NCI-H1048 (cell line): ENCODE measurements at regions not wholly inside any gene's neighbourhood (a gene's known extent, or its start where the extent isn't known, plus 50 kb on each side); places are given as distances from the start of the nearest gene placed in this dataset.
A peak's percentile ranks its signal among the peaks of the same experiment; 100 is the strongest.
"Not testable (repeated sequence)": the region's sequence is repeated elsewhere in the genome, so short reads cannot be mapped to it uniquely, and the experiment has no call there.

Source experiments
- DNase-seq: peaks from one replicate; lab custom pipeline; 2025; lab: John Stamatoyannopoulos, UW

DNA sequence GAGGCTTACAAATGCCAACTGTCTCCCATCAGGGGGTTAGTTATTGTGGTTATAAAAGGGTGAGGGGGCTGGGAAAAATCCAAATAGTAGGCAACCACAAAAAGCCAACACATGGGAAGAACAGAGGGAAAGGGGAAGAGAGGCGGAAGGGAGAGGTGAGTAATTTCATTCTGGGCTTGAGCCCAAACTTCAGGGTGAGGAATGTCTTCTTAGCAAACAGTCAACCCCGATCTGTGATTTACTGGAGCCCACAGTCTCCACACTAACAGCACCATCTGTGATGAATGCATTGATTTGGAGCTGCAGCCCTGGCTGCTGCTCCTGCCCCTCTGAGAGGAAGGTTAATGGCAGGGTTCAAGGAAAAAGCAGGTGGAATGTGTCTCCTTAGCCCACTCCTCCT is 162.2 kb upstream of the GPR101 start:
- no peak for DNase-seq

DNA sequence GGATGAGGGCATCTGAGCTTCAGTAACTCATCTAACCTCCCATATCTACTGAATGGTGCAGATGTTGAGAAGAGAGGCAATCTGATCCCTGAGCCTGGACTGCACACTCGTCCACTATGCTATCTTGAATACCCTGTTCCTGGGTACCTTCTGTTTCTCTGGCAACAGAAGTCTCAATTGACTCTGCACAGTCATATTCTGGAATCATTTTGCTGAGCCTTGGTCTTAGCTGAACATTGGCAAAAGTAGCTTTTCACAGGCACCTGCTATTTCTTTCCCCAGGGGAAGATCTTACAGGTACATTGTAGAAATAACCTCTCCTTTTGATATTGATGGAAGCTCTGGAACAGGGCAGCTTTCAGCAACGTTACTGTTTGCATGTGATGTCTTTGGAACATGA is 161.5 kb upstream of the GPR101 start:
- DNase-seq: no peak

DNA sequence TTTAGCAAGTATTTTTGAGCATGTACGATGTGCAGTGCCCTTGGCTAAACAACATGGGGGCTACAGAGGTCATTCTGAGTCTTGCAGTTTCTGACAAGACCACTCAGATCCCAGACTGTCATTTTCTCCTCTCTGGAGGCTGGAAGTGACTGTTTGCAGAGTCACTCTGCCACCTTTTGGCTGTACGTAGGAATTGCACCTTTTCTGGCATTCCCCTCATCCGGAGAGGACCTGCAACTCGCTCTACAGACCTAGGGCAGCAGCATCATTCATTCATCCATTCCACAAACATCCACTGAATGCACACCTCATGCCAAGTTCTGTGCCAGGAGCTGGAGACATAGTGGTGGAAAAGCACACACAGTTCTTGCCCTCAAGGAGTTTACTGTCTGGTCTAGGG is 160.4 kb upstream of the GPR101 start:
- peak; percentile 1 for DNase-seq

DNA sequence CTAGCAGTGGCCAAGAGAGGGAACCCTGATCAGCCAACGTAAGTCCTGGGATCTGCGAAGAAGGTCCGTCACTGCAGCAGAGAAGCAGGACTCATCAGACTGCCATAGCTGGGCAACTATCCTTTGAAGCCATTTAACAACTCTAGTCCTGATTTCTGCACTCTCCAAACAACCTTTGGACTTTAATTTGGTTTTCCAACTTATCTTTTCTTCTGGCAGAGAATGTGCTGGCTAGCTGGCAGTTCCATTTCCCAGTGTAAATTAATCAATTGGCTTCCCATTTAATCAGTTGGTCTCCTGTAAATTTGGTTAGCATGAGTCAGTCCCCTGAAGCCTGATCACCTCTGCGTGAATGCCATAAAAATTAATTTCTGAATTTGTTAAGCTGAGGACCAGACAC is 153.7 kb upstream of the GPR101 start:
- DNase-seq: no peak

DNA sequence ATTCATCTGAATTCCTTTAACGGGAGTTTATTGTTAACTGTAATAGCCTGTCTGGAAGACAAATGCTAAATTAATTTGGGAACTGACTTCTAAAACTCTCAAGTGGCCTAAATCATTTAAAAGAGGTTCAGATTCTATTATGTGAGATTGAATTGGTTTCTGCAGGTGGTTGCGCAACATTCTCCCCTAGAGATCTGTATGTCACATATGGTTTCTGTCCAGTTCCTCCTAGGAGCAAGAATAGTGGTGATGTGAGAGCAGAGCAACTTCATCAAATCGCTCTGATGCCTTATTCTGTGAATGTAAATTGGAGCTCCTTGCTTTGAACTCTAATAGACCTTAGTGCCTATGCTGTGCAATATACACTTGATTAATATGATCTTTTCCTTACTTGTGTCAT is 144.6 kb upstream of the GPR101 start:
- no peak for DNase-seq

DNA sequence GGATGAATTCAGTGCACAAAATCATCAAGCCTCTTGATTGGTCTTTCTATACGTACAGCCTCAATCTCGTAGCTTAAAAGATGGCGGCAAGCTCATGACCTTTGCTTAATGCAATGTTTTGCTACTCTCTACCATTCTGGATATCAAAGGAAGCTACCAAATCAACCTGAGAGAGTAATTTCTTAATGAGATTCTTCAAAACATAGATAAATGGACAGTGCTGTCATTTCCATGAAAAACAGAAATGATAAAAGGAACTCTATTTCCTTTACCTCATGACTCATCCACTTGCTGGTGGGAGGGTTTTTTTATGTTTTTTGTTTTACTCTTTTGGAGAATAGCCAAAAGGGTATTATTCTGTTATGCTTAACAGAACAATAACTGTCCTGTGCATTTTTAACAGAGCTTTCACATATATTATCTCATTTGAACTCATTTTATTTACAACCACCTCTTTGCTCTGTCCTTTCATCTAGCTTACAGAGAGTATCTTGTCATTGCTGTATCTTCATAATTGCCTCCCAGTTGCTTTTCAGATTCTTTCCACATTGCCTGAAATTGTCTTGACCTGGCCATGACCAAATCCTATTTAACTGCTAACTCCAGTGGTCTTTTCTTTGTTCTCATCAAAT is 138.6 kb upstream of the GPR101 start:
- DNase-seq: no peak

DNA sequence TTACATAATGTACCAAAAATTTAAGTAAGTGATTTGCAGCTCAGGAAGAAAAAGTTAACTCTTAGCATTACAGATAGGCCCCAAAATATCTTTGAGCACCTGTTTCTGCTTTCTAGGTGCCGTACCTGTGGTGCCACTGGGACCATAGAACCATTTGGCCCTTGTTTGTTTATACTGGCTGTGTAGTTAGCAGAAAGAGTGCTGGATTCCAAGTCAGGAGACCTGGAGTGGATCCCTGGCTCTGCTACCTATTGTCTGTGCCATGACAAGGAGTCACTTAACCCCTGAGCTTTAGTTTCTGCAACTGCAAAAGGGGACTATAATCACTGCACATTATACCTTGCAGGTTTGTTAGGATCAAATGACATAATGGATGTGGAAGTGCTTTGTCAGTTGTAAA is 137.8 kb upstream of the GPR101 start:
- DNase-seq: no peak

DNA sequence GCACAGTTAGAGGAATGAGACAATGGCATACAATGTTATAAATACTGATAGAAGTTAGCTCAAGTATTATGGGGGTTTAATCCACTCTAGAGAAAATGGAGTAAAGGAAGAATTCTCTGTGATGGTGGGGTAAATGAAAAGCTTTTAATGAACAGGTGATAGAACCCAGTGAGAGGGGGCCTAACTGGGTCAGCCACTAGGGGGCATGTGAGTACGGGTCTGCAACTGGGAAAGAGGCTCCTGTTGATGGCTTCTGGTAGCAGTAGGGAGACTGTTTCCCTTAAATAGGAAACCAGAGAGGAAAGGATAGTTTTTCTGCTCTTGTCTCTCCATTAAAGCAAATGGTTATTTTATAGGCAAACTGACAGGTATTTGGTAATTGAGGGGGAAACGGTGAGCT is 132.8 kb upstream of the GPR101 start:
- DNase-seq: no peak

DNA sequence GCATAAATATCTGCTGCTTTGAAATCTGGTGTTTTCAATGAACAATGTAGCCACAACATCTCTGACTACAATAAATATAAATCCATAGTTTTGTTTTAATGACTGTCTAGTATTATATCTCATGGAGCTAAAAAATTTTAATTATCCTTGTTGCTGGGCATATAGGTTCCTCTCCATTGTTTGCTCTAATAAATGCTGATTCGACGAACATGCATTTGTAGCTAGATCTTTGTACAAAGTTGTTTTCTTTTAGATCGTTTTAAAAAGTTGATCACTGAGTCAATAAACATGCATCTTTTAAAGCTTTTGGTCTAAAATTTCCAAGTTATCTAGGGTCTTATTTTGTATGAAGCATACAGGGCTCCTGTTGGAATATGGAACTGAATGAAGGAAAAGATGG is 130.5 kb upstream of the GPR101 start:
- DNase-seq: no peak

DNA sequence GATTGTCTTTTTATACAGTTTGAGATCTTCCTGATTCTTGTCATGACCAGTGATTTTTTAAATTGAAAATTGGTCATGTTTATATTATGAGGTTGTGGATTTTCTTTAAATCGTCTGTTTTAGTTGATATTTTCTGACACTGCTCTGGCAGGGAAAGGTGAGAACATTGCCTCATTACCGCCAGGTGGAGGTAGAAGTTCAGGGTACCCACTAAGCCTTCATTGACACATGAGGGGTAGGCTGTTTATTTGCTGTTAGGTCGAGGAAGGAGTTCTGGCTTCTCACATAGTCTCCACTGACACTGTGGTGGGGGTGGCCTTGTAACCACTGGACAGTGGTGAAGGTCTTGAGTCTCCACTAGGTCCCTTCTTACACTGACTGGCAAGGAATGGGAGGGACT is 117.6 kb upstream of the GPR101 start:
- DNase-seq: no peak

DNA sequence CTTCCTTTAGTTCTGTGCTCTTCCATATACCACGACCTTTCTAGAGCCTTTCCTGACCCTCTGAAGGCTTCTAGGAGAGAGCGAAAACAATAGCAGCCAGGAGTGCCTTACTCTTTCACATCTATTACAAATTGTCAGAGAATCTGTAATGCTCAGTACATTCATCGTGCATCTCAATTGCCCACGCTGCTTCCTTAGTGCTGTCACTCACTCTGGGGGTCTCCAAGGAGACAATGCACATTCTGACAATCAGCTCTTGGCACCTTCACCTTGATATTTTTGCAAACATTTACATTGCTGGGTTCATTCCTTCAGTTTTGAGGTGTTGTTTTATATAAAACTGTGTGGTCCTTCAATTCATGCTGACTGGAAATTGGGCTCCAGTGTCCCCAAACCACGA is 110.1 kb upstream of the GPR101 start:
- no peak for DNase-seq

DNA sequence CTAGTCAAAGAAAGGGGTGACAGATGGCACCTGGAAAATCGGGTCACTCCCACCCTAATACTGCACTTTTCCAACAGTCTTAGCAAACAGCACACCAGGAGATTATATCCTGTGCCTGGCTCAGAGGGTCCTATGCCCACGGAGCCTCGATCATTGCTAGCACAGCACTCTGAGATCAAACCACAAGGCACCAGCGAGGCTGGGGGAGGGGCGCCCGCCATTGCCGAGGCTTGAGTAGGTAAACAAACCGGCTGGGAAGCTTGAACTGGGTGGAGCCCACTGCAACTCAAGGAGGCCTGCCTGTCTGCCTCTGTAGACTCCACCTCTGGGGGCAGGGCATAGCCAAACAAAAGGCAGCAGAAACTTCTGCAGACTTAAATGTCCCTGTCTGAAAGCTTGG is 88.9 kb upstream of the GPR101 start:
- DNase-seq: not testable (repeated sequence)

DNA sequence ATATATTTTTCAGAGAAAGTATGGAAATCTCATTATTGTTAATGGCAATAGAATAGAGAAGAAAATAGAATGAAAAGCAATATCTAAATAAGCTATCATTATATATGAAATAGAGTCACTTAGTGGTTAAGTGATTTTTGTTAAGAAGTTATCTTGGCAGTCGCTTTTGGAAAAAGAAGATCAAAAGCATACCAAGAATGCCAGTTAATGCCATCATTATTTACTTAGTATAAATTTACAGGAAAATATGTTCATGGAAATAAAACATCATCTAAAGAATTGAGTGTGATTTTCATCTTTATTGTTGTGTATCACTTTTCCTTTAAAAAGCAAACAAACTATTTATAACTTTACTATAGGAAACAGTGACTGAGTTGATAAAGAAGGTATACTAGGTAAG is 85.3 kb upstream of the GPR101 start:
- DNase-seq: no peak

DNA sequence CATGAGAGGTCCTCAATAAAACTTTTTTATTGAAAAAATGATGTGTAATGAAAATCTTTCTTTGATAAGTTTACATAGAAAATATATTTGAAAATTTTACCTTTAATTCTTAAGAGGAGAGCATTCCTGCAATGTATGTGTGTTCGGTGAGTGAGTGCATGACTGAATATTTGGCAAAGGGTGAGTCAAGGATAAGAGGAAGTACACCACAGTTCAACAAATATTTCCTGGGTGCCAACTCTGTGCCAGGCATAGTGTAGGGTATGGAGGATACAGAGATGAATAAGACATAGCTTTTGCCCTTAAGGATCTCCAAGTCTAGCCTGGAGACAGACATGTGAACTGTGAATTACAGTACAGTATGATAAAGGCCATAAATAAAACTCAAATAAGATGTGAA is 84.7 kb upstream of the GPR101 start:
- DNase-seq: no peak

DNA sequence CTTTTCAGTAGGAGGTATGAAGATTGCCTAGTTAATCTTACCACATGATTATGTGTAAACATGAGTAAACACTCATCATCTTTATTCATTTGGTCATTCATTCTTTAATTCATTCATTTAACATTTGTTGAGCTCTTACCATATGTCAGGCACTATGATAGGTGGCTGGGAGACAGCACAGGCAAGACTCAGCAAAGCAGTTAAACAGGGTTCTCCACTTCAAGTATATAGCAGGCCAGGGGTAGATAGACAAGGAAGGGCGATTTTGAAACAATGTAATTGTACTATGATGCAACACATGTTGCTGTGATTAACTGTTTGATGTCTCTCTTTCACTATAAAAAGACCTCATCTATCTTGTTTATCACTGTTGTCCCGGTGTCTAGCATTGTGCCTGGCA is 84.3 kb upstream of the GPR101 start:
- no peak for DNase-seq

DNA sequence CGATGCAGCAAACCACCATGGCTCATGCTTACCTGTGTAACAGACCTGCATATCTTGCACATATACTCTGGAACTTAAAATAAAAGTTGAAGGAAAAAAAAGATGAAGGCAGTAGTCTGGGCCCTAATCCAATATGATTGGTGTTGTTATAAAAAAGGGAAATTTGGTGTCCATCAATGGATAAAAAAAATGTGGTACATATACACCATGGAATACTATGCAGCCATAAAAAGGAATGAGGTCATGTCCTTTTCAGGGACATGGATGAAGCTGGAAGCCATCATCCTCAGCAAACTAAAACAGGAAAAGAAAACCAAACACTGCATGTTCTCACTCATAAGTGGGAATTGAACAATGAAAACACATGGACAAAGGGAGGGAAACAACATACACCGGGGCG is 74.1 kb upstream of the GPR101 start:
- not testable (repeated sequence) for DNase-seq

DNA sequence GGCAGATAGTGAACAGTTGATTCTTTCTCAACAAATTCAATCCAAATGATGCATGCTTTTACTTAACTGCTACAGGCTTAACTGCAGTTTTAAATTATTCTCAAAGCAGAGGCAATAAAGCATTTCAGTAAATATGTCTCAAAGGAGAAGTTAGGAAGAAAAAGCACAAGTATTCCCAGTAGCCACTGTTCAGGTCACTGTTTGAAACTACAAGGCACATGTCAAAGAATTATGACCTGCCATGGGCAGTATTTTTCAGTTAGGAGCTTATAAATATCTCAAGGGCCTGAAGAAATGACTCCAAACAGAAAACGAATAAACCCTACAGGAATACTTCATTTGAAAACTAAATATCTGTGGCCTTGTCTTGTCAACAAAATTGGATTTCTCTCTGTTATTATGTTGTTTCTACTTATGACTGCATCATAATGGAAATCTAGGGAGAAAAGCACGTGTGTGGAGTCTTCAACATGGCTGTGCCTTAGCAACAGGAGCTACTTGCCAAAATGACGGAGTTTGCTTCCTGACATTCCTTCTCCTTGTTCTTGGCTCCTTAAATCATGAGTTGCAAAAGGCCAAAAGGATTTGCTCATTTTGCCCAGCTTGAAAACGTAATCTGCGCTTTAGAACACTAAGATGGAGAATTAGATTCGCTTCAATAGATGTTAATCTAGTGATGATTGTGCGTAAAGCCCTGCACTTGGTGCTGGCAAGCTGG is 67.6 kb upstream of the GPR101 start:
- no peak for DNase-seq
